ENCODE measurements at regions not wholly inside any gene's neighbourhood (a gene's known extent, or its start where the extent isn't known, plus 50 kb on each side); places are given as distances from the start of the nearest gene placed in this dataset.

DNA sequence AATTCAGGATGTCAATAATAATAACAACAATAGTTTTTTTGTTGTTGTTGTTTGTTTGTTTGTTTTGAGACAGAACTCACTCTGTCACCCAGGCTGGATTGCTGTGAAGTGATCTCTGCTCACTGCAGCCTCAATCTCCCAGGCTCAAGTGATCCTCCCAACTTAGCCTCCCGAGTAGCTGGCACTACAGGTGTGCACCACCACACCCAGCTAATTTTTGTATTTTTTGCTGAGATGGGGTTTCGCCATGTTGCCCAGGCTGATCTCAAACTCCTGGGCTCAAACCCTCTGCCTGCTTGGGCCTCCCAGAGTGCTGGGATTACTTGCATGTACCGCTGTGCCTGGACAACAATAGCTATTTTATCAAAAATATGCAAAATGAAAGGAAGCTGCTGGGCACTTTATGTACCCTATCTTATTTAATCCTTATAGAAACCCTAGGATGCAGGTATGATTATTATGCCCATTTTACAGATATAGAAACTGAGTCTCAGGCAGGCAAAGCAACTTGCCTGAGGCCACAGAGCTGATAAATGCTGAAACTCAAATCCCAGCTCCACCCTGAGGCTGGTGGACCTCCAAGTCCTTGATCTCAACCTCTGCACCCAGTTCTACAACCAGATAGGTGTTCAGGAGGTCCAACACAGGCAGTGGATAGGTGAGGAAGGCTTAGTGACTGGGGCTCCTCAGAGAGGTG lies 57.4 kb upstream of the CTPS1 start:
- TF ChIP-seq, protein P1, sequence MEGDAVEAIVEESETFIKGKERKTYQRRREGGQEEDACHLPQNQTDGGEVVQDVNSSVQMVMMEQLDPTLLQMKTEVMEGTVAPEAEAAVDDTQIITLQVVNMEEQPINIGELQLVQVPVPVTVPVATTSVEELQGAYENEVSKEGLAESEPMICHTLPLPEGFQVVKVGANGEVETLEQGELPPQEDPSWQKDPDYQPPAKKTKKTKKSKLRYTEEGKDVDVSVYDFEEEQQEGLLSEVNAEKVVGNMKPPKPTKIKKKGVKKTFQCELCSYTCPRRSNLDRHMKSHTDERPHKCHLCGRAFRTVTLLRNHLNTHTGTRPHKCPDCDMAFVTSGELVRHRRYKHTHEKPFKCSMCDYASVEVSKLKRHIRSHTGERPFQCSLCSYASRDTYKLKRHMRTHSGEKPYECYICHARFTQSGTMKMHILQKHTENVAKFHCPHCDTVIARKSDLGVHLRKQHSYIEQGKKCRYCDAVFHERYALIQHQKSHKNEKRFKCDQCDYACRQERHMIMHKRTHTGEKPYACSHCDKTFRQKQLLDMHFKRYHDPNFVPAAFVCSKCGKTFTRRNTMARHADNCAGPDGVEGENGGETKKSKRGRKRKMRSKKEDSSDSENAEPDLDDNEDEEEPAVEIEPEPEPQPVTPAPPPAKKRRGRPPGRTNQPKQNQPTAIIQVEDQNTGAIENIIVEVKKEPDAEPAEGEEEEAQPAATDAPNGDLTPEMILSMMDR (IDR thresholded peaks at IDR 0.05) = no peak
- TF ChIP-seq POLR2A (IDR thresholded peaks at IDR 0.05) = no peak
